ENCODE measurements at regions not wholly inside any gene's neighbourhood (a gene's known extent, or its start where the extent isn't known, plus 50 kb on each side); places are given as distances from the start of the nearest gene placed in this dataset.
"Not testable (repeated sequence)": the region's sequence is repeated elsewhere in the genome, so short reads cannot be mapped to it uniquely, and the experiment has no call there.

DNA sequence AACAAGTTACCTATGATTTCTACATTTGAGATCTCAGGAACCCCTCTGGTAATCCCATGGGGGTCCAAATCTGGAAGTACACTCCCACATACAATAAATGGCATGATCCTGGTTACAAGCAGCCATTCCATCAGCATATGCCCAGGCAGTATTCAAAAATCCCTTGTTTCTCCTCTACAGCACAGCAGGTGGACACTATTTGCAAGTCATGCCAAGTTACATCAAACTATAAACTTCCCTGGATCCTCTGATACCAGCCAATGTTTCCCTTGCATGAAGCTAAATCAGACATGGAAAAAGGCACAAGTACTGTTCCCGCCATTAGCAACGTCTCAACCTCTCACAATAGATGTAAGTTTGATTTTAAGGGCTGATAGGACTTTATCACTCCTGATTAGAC is 134.5 kb upstream of the PRSS16 start:
- TF ChIP-seq TAF1 (IDR thresholded peaks at IDR 0.05; ENCODE audit: borderline replicate concordance, low read depth, low read length): no peak
- no peak for TF ChIP-seq POLR2AphosphoS5 (IDR thresholded peaks at IDR 0.05; ENCODE audit: low read depth, low read length)
- TF ChIP-seq POLR2A (IDR thresholded peaks at IDR 0.05; ENCODE audit: low read depth, low read length): no peak
- no peak for FAIRE-seq
- no peak for DNase-seq (ENCODE audit: insufficient read length)

DNA sequence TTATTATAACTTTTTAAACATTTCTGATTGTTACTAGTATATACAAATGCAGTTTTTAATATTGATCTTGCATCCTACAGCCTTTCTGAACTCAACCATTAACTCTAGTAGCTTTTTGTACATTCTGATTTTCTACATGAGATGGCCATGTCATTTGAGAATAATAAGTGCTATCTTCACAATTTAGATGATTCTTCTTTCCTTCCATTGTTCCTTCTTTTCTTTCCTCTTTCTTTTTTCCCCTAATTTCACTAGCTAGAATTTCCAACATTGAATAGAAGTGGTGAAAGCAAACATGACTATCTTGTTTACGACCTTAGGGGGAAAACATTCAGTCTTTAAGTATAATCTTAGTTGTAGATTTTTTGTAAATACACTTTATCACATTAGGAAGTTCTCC is 128.2 kb upstream of the PRSS16 start:
- DNase-seq (ENCODE audit: insufficient read length) (no peak), FAIRE-seq (no peak)
- TF ChIP-seq POLR2A (IDR thresholded peaks at IDR 0.05; ENCODE audit: low read depth, low read length) (no peak), POLR2AphosphoS5 (IDR thresholded peaks at IDR 0.05; ENCODE audit: low read depth, low read length) (no peak), TAF1 (IDR thresholded peaks at IDR 0.05; ENCODE audit: borderline replicate concordance, low read depth, low read length) (no peak)

DNA sequence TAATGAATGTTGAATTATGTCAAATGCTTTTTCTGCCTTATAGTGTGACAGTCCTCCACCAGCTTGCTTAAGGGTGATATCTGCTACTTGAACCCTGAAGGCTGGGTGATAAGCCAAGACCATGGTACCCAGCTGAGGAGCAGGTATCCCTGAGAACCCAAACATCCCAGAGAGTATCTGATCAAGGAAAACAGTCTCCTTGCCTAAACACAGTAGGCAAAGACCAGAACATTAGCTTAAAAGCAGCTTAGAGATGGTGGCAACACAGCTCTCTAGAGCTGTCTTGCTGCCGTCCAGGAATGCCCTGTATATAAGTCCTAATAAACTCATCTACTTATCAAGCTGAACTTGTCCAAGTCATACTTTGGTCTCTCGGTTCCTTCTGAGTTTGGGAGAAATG is 127.7 kb upstream of the PRSS16 start:
- DNase-seq (ENCODE audit: insufficient read length): no peak
- TF ChIP-seq TAF1 (IDR thresholded peaks at IDR 0.05; ENCODE audit: borderline replicate concordance, low read depth, low read length) (no peak), POLR2AphosphoS5 (IDR thresholded peaks at IDR 0.05; ENCODE audit: low read depth, low read length) (no peak), POLR2A (IDR thresholded peaks at IDR 0.05; ENCODE audit: low read depth, low read length) (no peak)
- no peak for FAIRE-seq

DNA sequence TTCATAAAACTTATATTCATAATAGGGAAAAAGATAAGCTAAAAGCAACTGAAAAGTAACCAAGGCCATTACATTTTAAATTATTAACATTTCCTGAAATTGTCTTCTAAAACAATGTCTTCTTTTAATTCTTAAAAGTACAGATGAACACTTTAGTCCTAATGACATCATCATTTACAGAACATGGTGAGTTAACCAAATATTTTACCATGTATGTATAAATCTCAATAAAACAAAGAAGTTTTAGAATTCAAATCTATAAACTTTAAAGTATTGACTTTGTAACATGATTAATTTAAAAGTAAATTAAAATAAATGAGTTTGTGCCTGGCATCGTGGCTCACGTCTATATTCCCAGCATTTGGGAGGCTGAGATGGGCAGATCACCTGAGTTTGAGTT is 125.9 kb upstream of the PRSS16 start:
- TF ChIP-seq POLR2AphosphoS5 (IDR thresholded peaks at IDR 0.05; ENCODE audit: low read depth, low read length): no peak
- no peak for TF ChIP-seq POLR2A (IDR thresholded peaks at IDR 0.05; ENCODE audit: low read depth, low read length)
- TF ChIP-seq TAF1 (IDR thresholded peaks at IDR 0.05; ENCODE audit: borderline replicate concordance, low read depth, low read length): no peak
- FAIRE-seq: no peak
- DNase-seq (ENCODE audit: insufficient read length): no peak

DNA sequence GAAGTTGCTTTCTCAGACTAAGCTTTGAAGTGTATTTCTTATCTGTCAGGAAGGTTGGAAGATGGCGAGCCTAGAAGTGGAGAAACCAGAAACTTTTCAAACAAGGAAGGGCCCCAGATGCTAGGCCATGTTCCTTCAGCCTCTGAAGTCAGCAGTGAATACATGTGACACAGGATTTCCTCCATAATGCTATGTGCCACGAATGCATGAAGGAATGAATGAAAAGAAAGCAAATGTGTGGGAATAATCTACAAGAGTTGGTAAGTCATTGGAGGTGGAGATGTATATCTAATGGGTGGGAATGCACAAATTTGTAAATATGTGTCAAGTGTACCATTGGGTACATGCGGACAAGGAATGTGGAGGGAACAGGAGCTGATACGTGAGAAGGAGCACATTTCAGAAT is 123.2 kb upstream of the PRSS16 start:
- no peak for FAIRE-seq
- TF ChIP-seq POLR2A (IDR thresholded peaks at IDR 0.05; ENCODE audit: low read depth, low read length) (no peak), POLR2AphosphoS5 (IDR thresholded peaks at IDR 0.05; ENCODE audit: low read depth, low read length) (no peak), TAF1 (IDR thresholded peaks at IDR 0.05; ENCODE audit: borderline replicate concordance, low read depth, low read length) (no peak)
- DNase-seq (ENCODE audit: insufficient read length): no peak

DNA sequence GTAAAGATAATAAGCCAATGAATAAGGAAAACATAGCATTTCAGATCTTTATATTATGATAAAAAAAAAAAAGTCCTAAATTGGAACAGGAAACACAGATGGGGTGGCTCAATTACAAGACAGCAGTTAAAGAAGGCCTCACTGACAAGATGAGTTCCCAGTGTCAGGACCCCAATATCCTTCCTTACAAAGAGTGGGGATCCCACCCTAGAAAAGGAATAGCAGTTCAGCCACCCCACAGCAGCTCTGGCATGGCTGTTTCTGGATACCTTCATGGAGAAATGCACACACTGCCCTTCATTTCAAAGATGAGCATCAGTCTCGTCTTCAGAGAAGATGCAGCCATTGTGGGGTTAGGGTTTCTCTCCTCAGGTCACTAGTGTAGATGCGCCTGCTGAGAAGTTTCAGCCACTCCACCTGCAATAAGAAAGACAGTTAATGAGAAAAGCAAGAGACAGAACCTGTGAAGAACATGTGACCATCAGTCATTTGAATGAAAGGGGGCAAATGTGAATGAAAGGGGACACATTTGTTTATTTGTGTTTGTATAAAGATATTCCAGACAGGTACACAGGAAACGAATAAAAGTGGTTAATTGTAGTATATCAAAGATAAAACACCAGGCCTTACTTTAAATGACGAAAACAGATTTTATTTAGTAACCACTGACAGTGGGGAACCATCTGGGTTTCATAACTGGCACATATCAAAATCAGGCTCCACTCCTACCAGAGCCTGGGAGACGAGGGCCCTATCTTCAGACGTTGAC is 121.3 kb upstream of the PRSS16 start:
- DNase-seq (ENCODE audit: insufficient read length): no peak
- TF ChIP-seq TAF1 (IDR thresholded peaks at IDR 0.05; ENCODE audit: borderline replicate concordance, low read depth, low read length) (no peak), POLR2A (IDR thresholded peaks at IDR 0.05; ENCODE audit: low read depth, low read length) (no peak), POLR2AphosphoS5 (IDR thresholded peaks at IDR 0.05; ENCODE audit: low read depth, low read length) (no peak)
- FAIRE-seq: no peak

DNA sequence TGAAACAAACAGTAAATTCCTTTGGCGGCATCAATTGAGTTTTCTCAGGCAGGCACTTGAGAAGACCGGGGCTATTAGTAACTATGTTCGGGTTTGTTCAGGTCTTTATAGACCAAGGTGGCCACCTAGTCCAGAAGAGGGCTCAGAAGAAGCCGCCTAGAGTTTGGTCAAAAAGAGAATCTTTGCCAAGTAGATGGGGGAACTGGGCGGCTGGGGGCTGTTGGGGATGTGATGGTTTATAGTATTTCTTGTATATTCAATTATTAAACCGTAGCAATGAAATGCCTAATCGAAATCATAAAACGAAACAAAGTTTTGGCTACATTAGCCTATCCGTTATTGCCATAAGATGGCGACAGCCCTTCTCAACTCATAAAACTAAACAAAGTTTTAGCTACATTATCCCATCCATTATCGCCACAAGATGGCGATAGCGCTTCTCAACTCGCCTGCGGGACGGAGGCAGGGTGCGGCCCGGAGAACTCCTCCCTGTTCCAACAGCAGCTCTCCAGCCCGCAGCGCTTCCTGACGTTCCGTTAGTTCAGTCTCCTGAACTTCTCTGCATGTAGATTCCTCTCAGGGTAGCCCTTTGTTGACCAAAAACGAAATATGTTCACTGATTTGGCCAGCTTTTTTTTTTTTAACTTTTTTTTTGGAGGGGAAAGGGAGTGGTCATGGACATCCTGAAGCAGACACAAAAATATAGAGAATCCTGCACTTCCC is 120.5 kb upstream of the PRSS16 start:
- TF ChIP-seq POLR2AphosphoS5 (IDR thresholded peaks at IDR 0.05; ENCODE audit: low read depth, low read length) (no peak), POLR2A (IDR thresholded peaks at IDR 0.05; ENCODE audit: low read depth, low read length) (no peak; the same call in 1 of the 2 replicates), TAF1 (IDR thresholded peaks at IDR 0.05; ENCODE audit: borderline replicate concordance, low read depth, low read length) (no peak)
- DNase-seq (ENCODE audit: insufficient read length) (no peak), FAIRE-seq (peak; percentile 92)

DNA sequence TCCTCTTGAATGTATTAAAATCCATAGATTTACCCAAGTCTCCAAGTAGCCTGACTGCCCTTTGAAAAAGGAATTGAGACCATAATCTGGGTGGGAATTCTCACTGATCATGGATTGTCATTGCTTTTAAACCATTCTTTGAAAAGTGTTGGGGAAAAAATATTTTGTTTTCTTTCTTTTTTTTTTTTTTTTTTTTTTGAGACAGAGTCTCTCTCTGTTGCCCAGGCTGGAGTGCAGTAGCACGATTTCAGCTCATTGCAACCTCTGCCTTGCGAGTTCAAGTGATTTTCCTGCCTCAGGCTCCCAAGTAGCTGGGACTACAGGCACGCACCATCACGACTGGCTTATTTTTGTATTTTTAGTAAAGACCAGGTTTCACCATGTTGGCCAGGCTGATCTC is 119.6 kb upstream of the PRSS16 start:
- not testable (repeated sequence) for FAIRE-seq

DNA sequence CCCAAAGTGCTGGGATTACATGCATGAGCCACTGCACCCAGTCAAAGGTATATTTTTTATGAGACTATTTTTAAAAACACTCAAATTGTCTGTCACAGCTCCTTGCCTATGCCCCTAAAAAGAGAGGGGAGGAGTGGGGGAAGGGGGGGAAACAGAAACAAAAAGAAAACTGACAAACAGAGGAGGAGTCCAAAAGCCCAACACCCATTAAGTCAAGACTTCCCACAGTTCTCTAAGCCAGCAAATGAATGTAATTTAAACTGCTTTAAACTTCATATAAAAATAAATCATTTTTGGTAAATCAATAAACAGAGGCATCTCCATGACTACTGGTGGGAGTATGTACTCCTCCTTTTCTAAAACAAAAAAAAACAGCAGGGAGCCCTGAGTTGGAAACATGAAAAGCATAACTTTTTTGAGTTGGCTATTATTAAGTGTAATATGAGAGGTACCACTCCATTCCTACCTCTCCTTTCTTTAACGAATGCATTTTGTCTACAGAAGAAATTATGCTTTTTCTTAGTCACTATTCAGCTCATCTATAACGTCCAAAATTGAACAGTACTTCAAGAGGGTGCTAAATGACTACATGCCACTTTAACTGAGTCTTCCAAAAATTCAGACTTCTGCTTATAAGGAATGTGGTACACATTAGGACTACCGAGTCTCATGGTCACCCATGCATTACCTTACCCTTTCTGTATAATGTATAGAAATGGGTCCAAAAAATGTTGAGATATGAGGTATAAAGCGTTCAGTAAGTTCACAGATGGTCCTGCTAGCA is 119.0 kb upstream of the PRSS16 start:
- no peak for DNase-seq (ENCODE audit: insufficient read length)
- TF ChIP-seq POLR2AphosphoS5 (IDR thresholded peaks at IDR 0.05; ENCODE audit: low read depth, low read length) (no peak), POLR2A (IDR thresholded peaks at IDR 0.05; ENCODE audit: low read depth, low read length) (no peak)
- no peak for FAIRE-seq

More for the DNA sequence above, 119.6 kb upstream of the PRSS16 start:
- DNase-seq (ENCODE audit: insufficient read length): not testable (repeated sequence)

DNA sequence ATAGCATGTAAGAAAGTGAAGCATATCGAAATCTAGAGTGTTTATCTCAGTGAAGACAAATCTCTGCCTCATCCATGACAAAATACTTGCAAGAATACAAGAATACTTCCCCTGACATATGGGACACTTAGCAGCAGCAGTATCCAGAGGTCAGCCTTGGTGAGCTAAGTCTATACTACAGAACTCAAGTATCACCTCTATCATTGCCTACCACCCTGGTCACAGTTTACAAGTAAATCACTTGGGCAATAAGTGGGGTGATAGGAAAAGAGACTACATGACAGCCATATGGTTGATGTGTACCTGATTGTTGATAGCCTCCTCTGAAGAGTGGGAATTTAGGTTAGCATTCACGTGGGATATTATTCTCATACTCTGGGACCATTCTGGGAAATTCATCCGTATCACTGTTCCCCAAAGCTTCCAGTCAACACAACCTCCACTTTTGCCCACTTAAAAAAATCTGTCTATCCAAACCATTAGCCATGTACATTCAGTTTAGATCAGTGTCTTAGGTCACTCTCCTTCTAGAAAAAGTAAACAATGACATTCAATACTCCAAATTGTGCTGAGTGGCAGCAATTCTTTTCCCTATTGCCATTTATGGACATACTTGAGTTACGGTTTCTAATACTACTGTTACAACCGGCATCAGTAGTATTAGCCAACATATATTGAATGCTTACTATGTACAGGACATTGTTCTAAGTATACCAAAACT is 118.2 kb upstream of the PRSS16 start:
- no peak for DNase-seq (ENCODE audit: insufficient read length)
- peak; percentile 14 for FAIRE-seq
- TF ChIP-seq POLR2A (IDR thresholded peaks at IDR 0.05; ENCODE audit: low read depth, low read length): no peak
- no peak for TF ChIP-seq POLR2AphosphoS5 (IDR thresholded peaks at IDR 0.05; ENCODE audit: low read depth, low read length)
- TF ChIP-seq TAF1 (IDR thresholded peaks at IDR 0.05; ENCODE audit: borderline replicate concordance, low read depth, low read length): no peak

DNA sequence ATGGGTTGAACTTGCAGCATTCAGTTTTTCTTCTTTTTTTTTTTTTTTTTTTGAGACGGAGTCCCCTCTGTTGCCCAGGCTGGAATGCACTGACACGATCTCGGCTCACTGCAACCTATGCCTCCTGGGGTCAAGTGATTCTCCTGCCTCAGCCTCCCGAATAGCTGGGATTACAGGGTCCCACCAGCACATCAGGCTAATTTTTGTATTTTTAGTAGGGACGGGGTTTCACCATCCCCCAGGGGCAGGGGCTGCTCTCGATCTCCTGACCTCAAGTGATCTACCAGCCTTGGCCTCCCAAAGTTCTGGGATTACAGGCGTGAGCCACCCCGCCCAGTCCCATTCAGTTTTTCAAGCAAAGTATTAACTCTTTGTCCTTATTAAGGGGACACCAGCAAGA is 117.6 kb upstream of the PRSS16 start:
- no peak for DNase-seq (ENCODE audit: insufficient read length)
- no peak for FAIRE-seq

More for the DNA sequence above, 117.6 kb upstream of the PRSS16 start:
- TF ChIP-seq TAF1 (IDR thresholded peaks at IDR 0.05; ENCODE audit: borderline replicate concordance, low read depth, low read length) (no peak), POLR2AphosphoS5 (IDR thresholded peaks at IDR 0.05; ENCODE audit: low read depth, low read length) (no peak), POLR2A (IDR thresholded peaks at IDR 0.05; ENCODE audit: low read depth, low read length) (no peak)

All from GM12892 (cell line).